GM12878 (cell line): ENCODE measurements at regions not wholly inside any gene's neighbourhood (a gene's known extent, or its start where the extent isn't known, plus 50 kb on each side); places are given as distances from the start of the nearest gene placed in this dataset.

Experiments
- ATAC-seq: fragments of 200-7000 bp; cut with Tn5 transposase; 3 replicates; pipeline ENCODE4 v1.9.1; 2020; ENCODE audit warnings: mild to moderate bottlenecking, moderate library complexity
- BruUV-seq: library from RNA; stranded (reverse); fragments of 400-500 nt; replicated peaks from 2 replicates; lab custom pipeline; 2021; lab: Mats Ljungman, UMichigan
- CTCF ChIA-PET: fragments of 300-600 bp; sonication (Branson Sonifier 250); formaldehyde crosslinking; extraction: SDS; loops from one replicate; lab custom pipeline; 2021; ENCODE audit warnings: inconsistent platforms; lab: Yijun Ruan, JAX
- POLR2A ChIA-PET: fragments of 350-600 bp; formaldehyde crosslinking; extraction: SDS; loops from one replicate; lab custom pipeline; 2021; ENCODE audit warnings: inconsistent platforms; lab: Charles Lee
- RAD21 ChIA-PET: fragments of 300-600 bp; sonication (Branson Sonifier 250); formaldehyde crosslinking; loops from one replicate; lab custom pipeline; 2023; ENCODE audit warnings: antibody characterized with exemption; ENCODE audit not compliant: unreplicated experiment; lab: Charles Lee
- SMC1A ChIA-PET: fragments of 300-600 bp; sonication (Branson Sonifier 250); formaldehyde crosslinking; loops from one replicate; lab custom pipeline; 2023; ENCODE audit not compliant: unreplicated experiment, uncharacterized antibody; lab: Charles Lee
- DNase-seq: peaks from one replicate; pipeline ENCODE4 v3.0.0-alpha.2; 2011; ENCODE audit warnings: low read depth, low spot score
- FAIRE-seq: peaks from 3 replicates; lab custom pipeline; 2011; peaks lifted over from hg19 to GRCh38; lab: Jason Lieb, UNC
- H2AFZ ChIP-seq: 2 replicates; pipeline ENCODE4 v1.6.0; 2011; ENCODE audit warnings: low read depth, low read length, control low read depth; ENCODE audit not compliant: control insufficient read depth
- H3K27ac ChIP-seq: 2 replicates; pipeline ENCODE4 v1.5.1; 2011; ENCODE audit warnings: control low read depth; ENCODE audit not compliant: control insufficient read depth, insufficient read depth
- H3K27me3 ChIP-seq, 2 experiments: replicated peaks in 1 of 2; 2 replicates each; pipeline versions ENCODE4 v1.6.0 to v1.6.1; 2011; ENCODE audit warnings: low read length in 1 of 2; ENCODE audit not compliant: control insufficient read depth in 2 of 2, insufficient read depth in 2 of 2
- H3K36me3 ChIP-seq, 2 experiments: 2 replicates each; pipeline ENCODE4 v1.5.1; 2011; ENCODE audit warnings: low read length in 1 of 2; ENCODE audit not compliant: control insufficient read depth in 2 of 2, insufficient read depth in 2 of 2
- H3K4me1 ChIP-seq: 2 replicates; pipeline ENCODE4 v1.6.1; 2011; ENCODE audit warnings: mild to moderate bottlenecking, low read length, moderate library complexity, mixed read lengths; ENCODE audit not compliant: control insufficient read depth, insufficient read depth
- H3K4me2 ChIP-seq: 2 replicates; pipeline ENCODE4 v1.6.0; 2011; ENCODE audit warnings: control low read depth; ENCODE audit not compliant: control insufficient read depth, insufficient read depth
- H3K4me3 ChIP-seq: fragments of 200-600 bp; sonication (generic); 2 replicates; pipeline ENCODE4 v1.5.1; 2016
- H3K79me2 ChIP-seq: 2 replicates; pipeline ENCODE4 v1.6.0; 2011; ENCODE audit warnings: low read length; ENCODE audit not compliant: control insufficient read depth, insufficient read depth
- H3K9ac ChIP-seq: 2 replicates; pipeline ENCODE4 v1.8.0; 2011; ENCODE audit warnings: low read length, control low read depth, mixed read lengths; ENCODE audit not compliant: control insufficient read depth, insufficient read depth
- H3K9me3 ChIP-seq: replicated peaks from 3 replicates; pipeline ENCODE4 v1.5.1; 2011; ENCODE audit warnings: mild to moderate bottlenecking, low read length; ENCODE audit not compliant: control insufficient read depth, insufficient read depth
- H4K20me1 ChIP-seq: 2 replicates; pipeline ENCODE4 v1.6.0; 2011; ENCODE audit not compliant: control insufficient read depth, insufficient read depth
- BCL11A ChIP-seq: IDR thresholded peaks from 2 replicates; pipeline ENCODE4 v1.6.1; 2011; ENCODE audit warnings: low read depth, low read length
- BMI1 ChIP-seq: fragments of 450-650 bp; IDR thresholded peaks from 2 replicates; pipeline ENCODE4 v1.6.1; 2016; ENCODE audit warnings: mild to moderate bottlenecking, moderate library complexity, borderline replicate concordance
- CTCF ChIP-seq, 3 experiments: IDR thresholded peaks in 2 of 3; conservative IDR thresholded peaks in 1 of 3; 2 replicates each; pipeline ENCODE4 v1.5.1; 2011; ENCODE audit warnings: low read depth in 3 of 3, low read length in 3 of 3, mild to moderate bottlenecking in 3 of 3, control low read depth in 2 of 3, moderate library complexity in 2 of 3, inconsistent platforms in 1 of 3, mixed read lengths in 1 of 3; ENCODE audit not compliant: control insufficient read depth in 2 of 3, insufficient read depth in 1 of 3; ENCODE audit errors: extremely low read depth in 1 of 3
- DPF2 ChIP-seq: fragments of 450-650 bp; IDR thresholded peaks from 2 replicates; pipeline ENCODE4 v1.6.1; 2017; ENCODE audit warnings: mild to moderate bottlenecking
- EED ChIP-seq: sonication (generic); IDR thresholded peaks from 2 replicates; pipeline ENCODE4 v1.6.1; 2016; ENCODE audit warnings: antibody characterized with exemption, low read depth
- EP300 ChIP-seq, 2 experiments: fragments of 150-350 bp in 1 of 2; IDR thresholded peaks; 2 replicates each; pipeline ENCODE4 v1.6.1; 2011 to 2012; ENCODE audit warnings: low read depth in 2 of 2, low read length in 2 of 2, borderline replicate concordance in 1 of 2, improper control_type of control experiment in 1 of 2, inconsistent platforms in 1 of 2; ENCODE audit not compliant: control insufficient read depth in 1 of 2
- EZH2 ChIP-seq: IDR thresholded peaks from 2 replicates; pipeline ENCODE4 v1.6.1; 2012; ENCODE audit warnings: low read depth, mild to moderate bottlenecking, control low read depth, inconsistent platforms, low read length, borderline replicate concordance; ENCODE audit not compliant: control insufficient read depth
- IRF4 ChIP-seq: IDR thresholded peaks from 2 replicates; pipeline ENCODE4 v1.6.1; 2011; ENCODE audit warnings: low read depth, low read length
- MEF2B ChIP-seq: fragments of 450-650 bp; IDR thresholded peaks from 2 replicates; pipeline ENCODE4 v1.6.1; 2018; ENCODE audit warnings: mild to moderate bottlenecking, moderate library complexity; ENCODE audit not compliant: partially characterized antibody, poor library complexity, severe bottlenecking
- RAD21 ChIP-seq: IDR thresholded peaks from 2 replicates; pipeline ENCODE4 v1.6.1; 2011; ENCODE audit warnings: mild to moderate bottlenecking, low read depth, low read length, moderate library complexity; ENCODE audit not compliant: insufficient read depth
- RBBP5 ChIP-seq: fragments of 200-600 bp; sonication (generic); conservative IDR thresholded peaks from 2 replicates; pipeline ENCODE4 v1.6.1; 2016
- RFX5 ChIP-seq: IDR thresholded peaks from 2 replicates; pipeline ENCODE4 v1.6.1; 2011; ENCODE audit warnings: low read depth, low read length, improper control_type of control experiment
- TAF1 ChIP-seq: IDR thresholded peaks from 2 replicates; pipeline ENCODE4 v1.6.1; 2011; ENCODE audit warnings: mild to moderate bottlenecking, low read depth, low read length, borderline replicate concordance
- TARDBP ChIP-seq: IDR thresholded peaks from 2 replicates; pipeline ENCODE4 v1.6.1; 2016; ENCODE audit warnings: borderline replicate concordance
- TCF7 ChIP-seq: IDR thresholded peaks from 2 replicates; pipeline ENCODE4 v1.6.1; 2014; ENCODE audit warnings: antibody characterized with exemption, borderline replicate concordance
- ZBED1 ChIP-seq: IDR thresholded peaks from 2 replicates; pipeline ENCODE4 v1.6.1; 2016; ENCODE audit warnings: borderline replicate concordance
- WGBS: methylation state at CpG from one replicate; pipeline ENCODE4 v1.1.6; 2016; ENCODE audit warnings: low lambda C conversion rate; ENCODE audit not compliant: insufficient replicate concordance, insufficient coverage; ENCODE audit errors: missing lambda C conversion rate; 5-methylcytosine and 5-hydroxymethylcytosine counted together
- in situ Hi-C: fragments of 300-500 bp; cut with MboI; formaldehyde crosslinking; loops from 9 replicates; pipeline ENCODE4 v1.14.3; 2018; ENCODE audit warnings: mixed read lengths
- intact Hi-C: fragments of 100-400 bp; cut with micrococcal nuclease; formaldehyde crosslinking; loops from one replicate; pipeline ENCODE4 v1.14.2; 2022; ENCODE audit not compliant: unreplicated experiment
- TF ChIP-seq, protein P1 (sequence below): IDR thresholded peaks from 2 replicates; pipeline ENCODE4 v1.6.1; 2012; ENCODE audit warnings: low read length, inconsistent platforms

GRCh38 chr3:74722211-74722610 lies 107.8 kb upstream of the CNTN3 start:
- SMC1A ChIA-PET, result interaction anchor here (0.9 kb wide), 1 partner anchor 21 kb away, joined by 3 read pairs; no protein-coding TSS in a partner anchor
- no peak overlapping the region for H2AFZ ChIP-seq
- TF ChIP-seq IRF4, result no peak
- no peak for TF ChIP-seq DPF2
- no peak for TF ChIP-seq EZH2
- no peak for TF ChIP-seq EED
- no peak for TF ChIP-seq TARDBP
- CTCF ChIA-PET, result no interaction called here
- POLR2A ChIA-PET, result no interaction called here
- no peak overlapping the region for H3K4me2 ChIP-seq
- no peaks in the 10 kb centered on the region for H3K36me3 ChIP-seq
- no peak overlapping the region for H3K27ac ChIP-seq
- H3K9me3 ChIP-seq, result no peaks in the 10 kb centered on the region
- H3K9ac ChIP-seq, result no peak overlapping the region
- H3K4me3 ChIP-seq, result no peak overlapping the region
- no peaks in the 10 kb centered on the region for H3K27me3 ChIP-seq
- RAD21 ChIA-PET, result no interaction called here
- H4K20me1 ChIP-seq, result no peaks in the 10 kb centered on the region
- in situ Hi-C loops (no loop called here), intact Hi-C loops (no loop called here)
- no peak for FAIRE-seq
- DNase-seq, result no peak
- H3K4me1 ChIP-seq, result no peaks in the 10 kb centered on the region
- no peaks in the 10 kb centered on the region for H3K79me2 ChIP-seq
- no TSS peak for BruUV-seq
- ATAC-seq, result no peak

GRCh38 chr3:74713977-74714376 lies 99.5 kb upstream of the CNTN3 start:
- Histone ChIP-seq H3K79me2 (no peaks in the 10 kb centered on the region), H3K27ac (no peak overlapping the region), H3K4me2 (no peak overlapping the region), H3K9ac (no peak overlapping the region), H3K9me3 (no peaks in the 10 kb centered on the region), H3K36me3 (no peaks in the 10 kb centered on the region), H3K4me1 (no peaks in the 10 kb centered on the region), H2AFZ (no peak overlapping the region), H3K4me3 (no peak overlapping the region), H3K27me3 (no peaks in the 10 kb centered on the region), H4K20me1 (no peaks in the 10 kb centered on the region)
- BruUV-seq, result no TSS peak
- ATAC-seq (no peak), FAIRE-seq (no peak), DNase-seq (no peak)
- CTCF ChIA-PET, result interaction anchor here (0.6 kb wide), 1 partner anchor 434 kb away, joined by 3 read pairs; no protein-coding TSS in a partner anchor
- SMC1A ChIA-PET, result no interaction called here
- TF ChIP-seq EP300 (IDR thresholded peaks at IDR 0.05; ENCODE audit: borderline replicate concordance in 1 of 2, control insufficient read depth in 1 of 2, low read depth in 2 of 2, low read length in 2 of 2), result no peak
- TF ChIP-seq ZBED1, result no peak
- no peak for TF ChIP-seq TAF1
- TF ChIP-seq, protein P1, sequence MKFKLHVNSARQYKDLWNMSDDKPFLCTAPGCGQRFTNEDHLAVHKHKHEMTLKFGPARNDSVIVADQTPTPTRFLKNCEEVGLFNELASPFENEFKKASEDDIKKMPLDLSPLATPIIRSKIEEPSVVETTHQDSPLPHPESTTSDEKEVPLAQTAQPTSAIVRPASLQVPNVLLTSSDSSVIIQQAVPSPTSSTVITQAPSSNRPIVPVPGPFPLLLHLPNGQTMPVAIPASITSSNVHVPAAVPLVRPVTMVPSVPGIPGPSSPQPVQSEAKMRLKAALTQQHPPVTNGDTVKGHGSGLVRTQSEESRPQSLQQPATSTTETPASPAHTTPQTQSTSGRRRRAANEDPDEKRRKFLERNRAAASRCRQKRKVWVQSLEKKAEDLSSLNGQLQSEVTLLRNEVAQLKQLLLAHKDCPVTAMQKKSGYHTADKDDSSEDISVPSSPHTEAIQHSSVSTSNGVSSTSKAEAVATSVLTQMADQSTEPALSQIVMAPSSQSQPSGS, result no peak
- no peak for TF ChIP-seq RAD21
- TF ChIP-seq TCF7, result no peak
- TF ChIP-seq RBBP5, result no peak
- no peak for TF ChIP-seq BMI1
- no peak for TF ChIP-seq RFX5
- no peak for TF ChIP-seq CTCF (IDR thresholded peaks at IDR 0.05 in 2 of 3, conservative IDR thresholded peaks at IDR 0.05 in 1 of 3; ENCODE audit: control insufficient read depth in 2 of 3, extremely low read depth in 1 of 3, insufficient read depth in 1 of 3, low read depth in 3 of 3, low read length in 3 of 3)
- TF ChIP-seq BCL11A, result no peak
- no peak for TF ChIP-seq MEF2B
- RAD21 ChIA-PET, result no interaction called here
- 12% methylated on average over 4 of the region's 4 CpGs for WGBS
- in situ Hi-C loops (no loop called here), intact Hi-C loops (no loop called here)
- POLR2A ChIA-PET, result no interaction called here
